ENCODE measurements at regions not wholly inside any gene's neighbourhood (a gene's known extent, or its start where the extent isn't known, plus 50 kb on each side); places are given as distances from the start of the nearest gene placed in this dataset.
"Not testable (repeated sequence)": the region's sequence is repeated elsewhere in the genome, so short reads cannot be mapped to it uniquely, and the experiment has no call there.

DNA sequence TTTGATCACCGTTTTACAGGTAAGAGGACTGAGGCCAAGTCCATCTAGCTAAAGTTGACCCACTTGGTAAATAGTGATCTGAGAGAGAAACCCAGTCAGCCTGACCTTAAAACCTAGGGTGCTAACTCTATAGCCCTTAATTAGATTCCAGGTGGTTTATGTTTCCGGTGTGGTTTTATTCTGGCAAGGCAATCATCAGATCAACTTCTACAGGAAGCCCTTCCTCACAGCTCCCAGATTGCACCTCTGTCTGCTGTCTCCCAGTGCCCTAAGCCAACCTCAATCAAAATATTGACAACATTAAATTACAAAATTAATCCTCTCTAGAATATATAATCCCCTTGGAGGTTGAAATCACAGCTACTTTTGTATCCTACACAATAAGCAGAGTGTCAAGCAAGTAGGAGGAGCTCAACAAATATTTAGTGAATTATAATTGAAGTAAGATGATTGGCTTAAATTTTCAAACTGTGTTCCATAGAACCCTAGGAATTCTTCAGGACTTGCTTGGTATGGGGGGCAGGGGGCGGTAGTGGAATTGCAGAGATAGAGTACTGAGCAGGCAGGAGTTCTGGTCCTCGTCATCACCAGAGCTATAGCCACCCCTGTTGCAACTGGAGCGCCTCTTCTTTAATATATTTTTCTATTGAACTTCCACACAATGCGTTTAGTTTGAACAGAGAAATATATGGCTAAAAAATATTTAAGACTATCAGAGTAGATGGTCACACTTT is 692.8 kb upstream of the LRRN3 start:
- no peak for DNase-seq (ENCODE audit: low spot score)

GRCh38 chr7:110399421-110399820 is 691.5 kb upstream of the LRRN3 start:
- no peak for DNase-seq (ENCODE audit: low spot score)

DNA sequence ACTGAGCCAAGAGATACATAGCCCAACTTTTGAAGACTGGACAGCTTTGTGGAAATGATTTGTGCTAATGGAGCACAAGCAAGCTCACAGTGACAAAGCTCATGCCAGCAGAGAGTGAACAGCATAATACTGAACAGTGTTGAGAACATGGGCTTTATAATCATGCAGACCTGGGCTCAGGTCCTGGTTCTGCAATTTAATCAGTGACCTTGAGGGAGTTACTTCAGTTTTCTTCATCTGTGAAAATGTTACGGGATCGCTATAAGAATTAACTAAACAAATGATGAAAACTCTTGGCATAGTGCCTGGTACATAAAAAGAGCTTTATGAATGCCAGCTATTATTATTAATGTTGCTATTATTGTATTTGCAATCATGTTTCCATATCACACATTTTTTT is 690.5 kb upstream of the LRRN3 start:
- no peak for DNase-seq (ENCODE audit: low spot score)

GRCh38 chr7:110407242-110407641 is 683.7 kb upstream of the LRRN3 start:
- no peak for DNase-seq (ENCODE audit: low spot score)

- no peak for DNase-seq (ENCODE audit: low spot score)
Observed at GRCh38 chr7:110407706-110408105, 683.2 kb upstream of the LRRN3 start.

GRCh38 chr7:110412614-110413013 is 678.3 kb upstream of the LRRN3 start:
- no peak for DNase-seq (ENCODE audit: low spot score)

- DNase-seq (ENCODE audit: low spot score) = no peak
Observed at GRCh38 chr7:110413038-110413437, 677.9 kb upstream of the LRRN3 start.

GRCh38 chr7:110417611-110418010 is 673.3 kb upstream of the LRRN3 start:
- no peak for DNase-seq (ENCODE audit: low spot score)

GRCh38 chr7:110418659-110419280 is 672.2 kb upstream of the LRRN3 start:
- DNase-seq (ENCODE audit: low spot score) = no peak

DNA sequence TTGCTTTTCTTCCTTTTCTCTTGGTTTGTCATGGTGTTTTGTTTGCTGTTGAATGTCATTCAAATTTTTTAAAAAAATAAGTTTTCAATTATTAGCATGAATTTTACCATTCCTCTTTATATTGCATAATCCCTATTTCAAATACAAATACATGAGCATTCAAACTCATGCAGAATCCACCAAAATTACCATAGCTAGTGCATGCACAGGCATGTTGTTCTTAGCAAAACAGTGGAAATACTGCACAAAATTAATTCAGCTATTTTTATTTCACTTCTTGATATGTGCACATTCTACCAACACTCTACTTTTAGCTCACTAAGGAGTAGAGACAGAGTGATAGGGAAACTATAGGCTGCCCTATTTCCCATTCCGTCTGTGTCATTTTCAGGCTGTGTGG is 670.1 kb upstream of the LRRN3 start:
- no peak for DNase-seq (ENCODE audit: low spot score)

DNA sequence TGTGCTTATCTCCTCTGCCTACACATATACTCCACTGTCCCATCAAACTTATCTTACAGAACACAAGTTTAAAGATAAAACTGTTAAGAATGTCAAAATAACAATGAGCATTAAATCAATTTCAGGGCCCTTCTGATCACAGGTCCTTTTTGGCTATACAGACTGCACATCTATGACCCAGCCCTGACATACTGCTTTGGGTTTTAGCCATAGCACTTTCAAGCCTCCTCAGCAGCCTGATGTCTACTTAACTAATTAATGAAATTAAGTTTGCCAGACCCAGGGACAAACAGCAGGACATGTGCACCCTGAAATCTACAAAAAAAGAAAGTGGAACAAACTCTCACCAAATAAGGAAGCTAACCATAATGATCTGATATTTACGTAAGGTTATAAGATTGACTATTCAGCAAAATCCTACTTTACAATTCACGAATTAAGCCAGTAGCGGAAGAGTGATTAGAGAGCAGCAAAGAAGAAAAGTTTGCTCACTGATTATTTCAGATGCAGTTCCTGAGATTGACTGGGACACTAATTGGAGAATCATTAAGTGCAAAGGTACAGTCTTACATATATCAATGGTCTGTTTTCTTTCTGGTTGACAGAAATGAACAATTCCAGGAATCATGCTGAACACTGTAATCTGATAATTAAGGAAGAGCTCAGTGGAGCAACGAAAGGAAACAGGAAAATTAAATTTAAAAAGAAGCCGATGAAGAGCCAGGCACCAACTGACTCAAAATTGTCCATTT is 669.3 kb upstream of the LRRN3 start:
- DNase-seq (ENCODE audit: low spot score) = no peak

GRCh38 chr7:110432061-110432553 is 658.8 kb upstream of the LRRN3 start:
- no peak for DNase-seq (ENCODE audit: low spot score)

GRCh38 chr7:110438926-110439325 is 652.0 kb upstream of the LRRN3 start:
- not testable (repeated sequence) for DNase-seq (ENCODE audit: low spot score)

DNA sequence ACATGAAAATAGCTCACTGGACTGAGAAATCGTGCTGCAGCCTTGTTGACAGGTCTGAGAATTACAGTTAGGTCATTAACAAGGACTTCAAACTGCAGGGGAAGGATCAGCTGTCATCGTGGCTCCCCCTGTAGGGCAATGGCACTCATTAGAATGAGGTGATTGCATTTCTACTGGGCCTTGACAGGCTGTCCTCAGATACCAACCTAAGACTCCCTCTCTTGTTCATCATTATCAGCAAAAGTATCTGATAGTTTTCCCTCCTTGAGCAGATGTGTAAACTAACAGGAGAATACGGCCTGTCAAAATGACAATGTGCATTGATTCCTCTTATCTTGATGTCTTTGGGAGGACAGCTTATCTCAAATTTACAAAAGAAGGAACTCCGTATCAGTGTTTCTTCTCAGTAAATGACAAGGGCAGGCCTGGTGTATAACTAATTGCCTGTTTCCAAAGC is 648.5 kb upstream of the LRRN3 start:
- DNase-seq (ENCODE audit: low spot score) = no peak

- DNase-seq (ENCODE audit: low spot score) = no peak
Observed at GRCh38 chr7:110446658-110447057, 644.3 kb upstream of the LRRN3 start.

DNA sequence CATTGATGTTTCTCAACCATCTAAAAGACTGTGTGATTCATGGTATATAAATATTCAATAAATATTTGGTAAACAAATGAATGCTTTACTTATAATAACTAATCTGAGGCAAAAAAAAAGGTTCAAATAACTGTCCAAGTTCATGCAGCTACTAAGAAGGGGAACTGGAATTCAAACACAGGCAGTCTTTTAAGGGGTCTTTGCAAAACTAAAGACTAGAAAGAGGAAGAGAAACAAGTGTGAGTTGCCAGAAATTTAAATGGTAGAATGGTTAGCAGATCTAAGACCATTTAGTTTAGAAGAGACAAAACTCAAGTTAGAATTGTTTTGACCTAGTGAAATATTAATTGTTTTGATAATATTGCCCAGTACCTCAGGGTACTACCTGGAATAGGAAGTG is 642.0 kb upstream of the LRRN3 start:
- no peak for DNase-seq (ENCODE audit: low spot score)

DNA sequence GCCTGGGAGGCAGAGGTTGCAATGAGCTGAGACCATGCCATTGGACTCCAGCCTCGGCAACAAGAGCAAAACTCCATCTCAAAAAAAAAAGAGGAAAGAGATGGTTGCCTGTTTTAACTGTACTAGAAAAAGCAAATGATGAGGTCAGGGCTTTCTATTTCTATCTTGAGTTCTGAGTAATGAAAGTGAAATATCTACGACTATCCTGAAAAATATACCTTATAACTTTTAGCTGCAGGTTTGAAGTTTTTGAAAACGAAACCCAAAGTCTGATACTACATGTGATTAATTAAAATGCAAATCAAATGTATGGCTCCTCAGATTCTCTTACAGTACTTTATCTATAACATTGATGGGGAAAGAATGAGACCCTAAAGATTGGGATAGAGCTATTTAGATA is 636.2 kb upstream of the LRRN3 start:
- DNase-seq (ENCODE audit: low spot score) = no peak

GRCh38 chr7:110461621-110462020 is 629.3 kb upstream of the LRRN3 start:
- DNase-seq (ENCODE audit: low spot score) = no peak

- DNase-seq (ENCODE audit: low spot score) = no peak
Observed at GRCh38 chr7:110470420-110470819, 620.5 kb upstream of the LRRN3 start.

GRCh38 chr7:110472419-110472818 is 618.5 kb upstream of the LRRN3 start:
- not testable (repeated sequence) for DNase-seq (ENCODE audit: low spot score)

- no peak for DNase-seq (ENCODE audit: low spot score)
Observed at GRCh38 chr7:110480964-110481363, 610.0 kb upstream of the LRRN3 start.

- no peak for DNase-seq (ENCODE audit: low spot score)
Observed at GRCh38 chr7:110483553-110483952, 607.4 kb upstream of the LRRN3 start.

GRCh38 chr7:110484356-110484755 is 606.6 kb upstream of the LRRN3 start:
- no peak for DNase-seq (ENCODE audit: low spot score)

All from AG08395 (cell line).